A549 (cell line): ENCODE measurements at regions not wholly inside any gene's neighbourhood (a gene's known extent, or its start where the extent isn't known, plus 50 kb on each side); places are given as distances from the start of the nearest gene placed in this dataset.

Source experiments
- ATAC-seq, 2 experiments: fragments of 200-7000 bp in 1 of 2; fragments of >200 bp in 1 of 2; cut with Nextera tagmentation in 1 of 2; cut with Tn5 transposase in 1 of 2; 3 replicates each; pipeline versions ENCODE4 v1.8.0 to v1.9.1; 2018 to 2020; ENCODE audit warnings: mild to moderate bottlenecking in 1 of 2, moderate library complexity in 1 of 2
- CTCF ChIA-PET: fragments of 300-600 bp; sonication (Branson Sonifier 250); formaldehyde crosslinking; extraction: SDS; loops from one replicate; lab custom pipeline; 2021; ENCODE audit warnings: antibody characterized with exemption, inconsistent platforms; lab: Yijun Ruan, JAX
- POLR2A ChIA-PET: fragments of 350-600 bp; formaldehyde crosslinking; extraction: SDS; loops from one replicate; lab custom pipeline; 2021; ENCODE audit warnings: antibody characterized with exemption, inconsistent platforms; lab: Yijun Ruan, JAX
- DNase-seq, 2 experiments: peaks; one replicate each; pipeline versions ENCODE4 v3.0.0 to v3.0.0-alpha.2; 2011 to 2016; ENCODE audit warnings: low read depth in 1 of 2, low spot score in 1 of 2
- FAIRE-seq: peaks from 2 replicates; lab custom pipeline; 2011; peaks lifted over from hg19 to GRCh38; lab: Jason Lieb, UNC
- H3K27ac ChIP-seq, 2 experiments: fragments of >200 bp; sonication (Bioruptor Twin); formaldehyde crosslinking; 3 replicates each; pipeline ENCODE4 v1.5.1; 2016 to 2017
- H3K4me1 ChIP-seq: fragments of >200 bp; sonication (Bioruptor Twin); formaldehyde crosslinking; 3 replicates; pipeline ENCODE4 v1.6.1; 2016
- H3K4me2 ChIP-seq: fragments of >200 bp; sonication (Bioruptor Twin); formaldehyde crosslinking; 3 replicates; pipeline ENCODE4 v1.6.1; 2016
- H3K4me3 ChIP-seq: fragments of >200 bp; sonication (Bioruptor Twin); formaldehyde crosslinking; 3 replicates; pipeline ENCODE4 v1.5.1; 2016
- H3K9me3 ChIP-seq: fragments of >200 bp; sonication (Bioruptor Twin); formaldehyde crosslinking; 3 replicates; pipeline ENCODE4 v1.6.1; 2016
- BHLHE40 ChIP-seq: IDR thresholded peaks from 2 replicates; pipeline ENCODE4 v1.6.1; 2012; ENCODE audit warnings: low read depth, low read length, inconsistent platforms
- CBX8 ChIP-seq: fragments of 200-600 bp; sonication (generic); IDR thresholded peaks from 2 replicates; pipeline ENCODE4 v1.6.1; 2016
- CEBPB ChIP-seq, 2 experiments: fragments of >200 bp in 1 of 2; sonication (Bioruptor Twin) in 1 of 2; formaldehyde crosslinking in 1 of 2; IDR thresholded peaks; 2 replicates each; pipeline ENCODE4 v1.6.1; 2012 to 2016
- CHD2 ChIP-seq: fragments of 150-350 bp; IDR thresholded peaks from 2 replicates; pipeline ENCODE4 v1.6.1; 2014; ENCODE audit warnings: low read length; ENCODE audit not compliant: partially characterized antibody
- EHF ChIP-seq: fragments of 250-450 bp; sonication (Bioruptor Pico); IDR thresholded peaks from 2 replicates; pipeline ENCODE4 v1.5.0; 2020; ENCODE audit warnings: mild to moderate bottlenecking
- EHMT2 ChIP-seq: fragments of 200-600 bp; sonication (generic); IDR thresholded peaks from 2 replicates; pipeline ENCODE4 v1.6.1; 2016; ENCODE audit warnings: antibody characterized with exemption, low read depth, mild to moderate bottlenecking, moderate library complexity
- ELK1 ChIP-seq: fragments of 150-350 bp; IDR thresholded peaks from 2 replicates; pipeline ENCODE4 v1.6.1; 2014; ENCODE audit warnings: low read depth, mild to moderate bottlenecking, low read length
- EP300 ChIP-seq, 2 experiments: fragments of >200 bp; sonication (Bioruptor Twin); formaldehyde crosslinking; IDR thresholded peaks; 2 replicates in 1 of 2; 3 replicates in 1 of 2; pipeline ENCODE4 v1.6.1; 2016 to 2017
- GATA3 ChIP-seq: IDR thresholded peaks from 2 replicates; pipeline ENCODE4 v1.6.1; 2012; ENCODE audit warnings: borderline replicate concordance
- HOXB5 ChIP-seq: fragments of 250-450 bp; sonication (Bioruptor Pico); IDR thresholded peaks from 2 replicates; pipeline ENCODE4 v1.5.0; 2020; ENCODE audit warnings: mild to moderate bottlenecking, moderate library complexity
- KDM5A ChIP-seq: fragments of 200-600 bp; sonication (generic); IDR thresholded peaks from 2 replicates; pipeline ENCODE4 v1.6.1; 2016; ENCODE audit warnings: antibody characterized with exemption, mild to moderate bottlenecking
- MAFK ChIP-seq: fragments of 450-650 bp; IDR thresholded peaks from 2 replicates; pipeline ENCODE4 v1.6.1; 2014; ENCODE audit not compliant: partially characterized antibody
- MYC ChIP-seq: IDR thresholded peaks from 2 replicates; pipeline ENCODE4 v1.6.1; 2012; ENCODE audit warnings: mild to moderate bottlenecking, inconsistent platforms, low read length, improper control_type of control experiment, borderline replicate concordance
- NR3C1 ChIP-seq: fragments of >200 bp; sonication (Bioruptor Twin); formaldehyde crosslinking; IDR thresholded peaks from 3 replicates; pipeline ENCODE4 v1.6.1; 2017
- PHF8 ChIP-seq: fragments of 200-600 bp; sonication (generic); IDR thresholded peaks from 2 replicates; pipeline ENCODE4 v1.6.1; 2016; ENCODE audit warnings: low read depth, mild to moderate bottlenecking, antibody characterized with exemption, moderate library complexity, borderline replicate concordance
- POLR2A ChIP-seq: IDR thresholded peaks from 2 replicates; pipeline ENCODE4 v1.6.1; 2012; ENCODE audit warnings: mild to moderate bottlenecking, low read length
- POLR2AphosphoS2 ChIP-seq: conservative IDR thresholded peaks from 2 replicates; pipeline ENCODE4 v1.6.1; 2012; ENCODE audit warnings: low read length, improper control_type of control experiment, inconsistent platforms
- RAD21 ChIP-seq, 2 experiments: fragments of >200 bp in 1 of 2; sonication (Bioruptor Twin) in 1 of 2; formaldehyde crosslinking in 1 of 2; IDR thresholded peaks in 1 of 2; conservative IDR thresholded peaks in 1 of 2; 2 replicates in 1 of 2; 3 replicates in 1 of 2; pipeline ENCODE4 v1.6.1; 2012 to 2018; ENCODE audit warnings: inconsistent platforms in 1 of 2
- TFCP2L1 ChIP-seq: fragments of 250-450 bp; sonication (Bioruptor Pico); IDR thresholded peaks from 2 replicates; pipeline ENCODE4 v1.5.0; 2021; ENCODE audit warnings: mild to moderate bottlenecking
- ZC3H11A ChIP-seq: fragments of 450-650 bp; IDR thresholded peaks from 2 replicates; pipeline ENCODE4 v1.6.1; 2014; ENCODE audit warnings: antibody characterized with exemption, mild to moderate bottlenecking
- ZFP36 ChIP-seq: fragments of 450-650 bp; IDR thresholded peaks from 2 replicates; pipeline ENCODE4 v1.6.1; 2014; ENCODE audit warnings: borderline replicate concordance; ENCODE audit not compliant: partially characterized antibody
- ZSCAN20 ChIP-seq: fragments of 250-450 bp; sonication (Bioruptor Pico); IDR thresholded peaks from 2 replicates; pipeline ENCODE4 v1.8.0; 2022; ENCODE audit warnings: mild to moderate bottlenecking, moderate library complexity
- WGBS: methylation state at CpG from one replicate; pipeline ENCODE4 v1.1.6; 2017; ENCODE audit errors: missing lambda C conversion rate; 5-methylcytosine and 5-hydroxymethylcytosine counted together
- TF ChIP-seq, protein P1 (sequence below): fragments of >200 bp; sonication (Bioruptor Twin); formaldehyde crosslinking; IDR thresholded peaks from 2 replicates; pipeline ENCODE4 v1.6.1; 2016
- TF ChIP-seq, protein P2 (sequence below): fragments of >200 bp; sonication (Bioruptor Twin); formaldehyde crosslinking; IDR thresholded peaks from 3 replicates; pipeline ENCODE4 v1.6.1; 2016
- TF ChIP-seq, protein P3 (sequence below): fragments of >200 bp; sonication (Bioruptor Twin); formaldehyde crosslinking; IDR thresholded peaks from 3 replicates; pipeline ENCODE4 v1.5.1; 2016
- TF ChIP-seq, protein P4 (sequence below): fragments of 450-650 bp; IDR thresholded peaks from 2 replicates; pipeline ENCODE4 v1.6.1; 2014; ENCODE audit warnings: antibody characterized with exemption
- TF ChIP-seq, protein P5 (sequence below): fragments of 250-450 bp; sonication (Bioruptor Pico); IDR thresholded peaks from 2 replicates; pipeline ENCODE4 v1.5.0; 2020; ENCODE audit warnings: low read depth, mild to moderate bottlenecking, moderate library complexity

DNA sequence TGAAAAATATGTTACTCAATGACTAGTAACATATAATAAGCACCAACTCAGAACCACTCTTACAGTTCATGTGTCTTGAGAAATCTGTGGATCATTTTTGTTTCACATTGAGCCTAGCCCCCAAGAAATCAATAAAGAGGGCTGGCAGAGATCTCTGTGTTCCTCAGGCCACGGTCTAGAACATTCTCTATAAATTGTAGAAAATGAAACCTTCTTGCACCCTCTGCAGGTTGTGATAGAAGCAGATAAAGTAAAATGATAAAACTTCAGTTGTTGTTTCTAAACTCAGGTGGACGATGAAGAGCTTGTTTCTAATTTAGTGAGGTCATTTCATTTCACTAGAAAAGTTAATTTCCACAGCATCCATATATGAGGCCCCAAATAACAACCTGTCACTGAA, 182.7 kb downstream of the KIT start:
- Histone ChIP-seq H3K9me3 (no peaks in the 10 kb centered on the region), H3K27ac (no peak overlapping the region), H3K4me3 (no peak overlapping the region), H3K4me1 (no peaks in the 10 kb centered on the region), H3K4me2 (no peak overlapping the region)
- TF ChIP-seq POLR2AphosphoS2 = no peak
- 4% methylated on average over 2 of the region's 2 CpGs for WGBS
- DNase-seq (no peak), FAIRE-seq (no peak), ATAC-seq (no peak)
- ChIA-PET CTCF (no interaction called here), POLR2A (no interaction called here)

GRCh38 chr4:54838301-54838700, 180.5 kb downstream of the KIT start:
- FAIRE-seq (no peak), ATAC-seq (no peak), DNase-seq (no peak)
- Histone ChIP-seq H3K27ac (no peak overlapping the region), H3K9me3 (no peaks in the 10 kb centered on the region), H3K4me1 (no peaks in the 10 kb centered on the region), H3K4me2 (no peak overlapping the region), H3K4me3 (no peak overlapping the region)
- ChIA-PET POLR2A (no interaction called here), CTCF (no interaction called here)
- WGBS = 68% methylated on average over 2 of the region's 2 CpGs
- TF ChIP-seq EHF (no peak), BHLHE40 (no peak), GATA3 (no peak), MAFK (no peak), ZC3H11A (no peak), ZSCAN20 (no peak), ELK1 (no peak), EP300 (IDR thresholded peaks at IDR 0.05) (no peak), PHF8 (no peak), TFCP2L1 (no peak), MYC (no peak), EHMT2 (no peak), CBX8 (no peak), ZFP36 (no peak), HOXB5 (CRISPR knock-in tag) (no peak)
- TF ChIP-seq, protein P1, sequence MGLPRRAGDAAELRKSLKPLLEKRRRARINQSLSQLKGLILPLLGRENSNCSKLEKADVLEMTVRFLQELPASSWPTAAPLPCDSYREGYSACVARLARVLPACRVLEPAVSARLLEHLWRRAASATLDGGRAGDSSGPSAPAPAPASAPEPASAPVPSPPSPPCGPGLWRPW = no peak
- TF ChIP-seq, protein P2, sequence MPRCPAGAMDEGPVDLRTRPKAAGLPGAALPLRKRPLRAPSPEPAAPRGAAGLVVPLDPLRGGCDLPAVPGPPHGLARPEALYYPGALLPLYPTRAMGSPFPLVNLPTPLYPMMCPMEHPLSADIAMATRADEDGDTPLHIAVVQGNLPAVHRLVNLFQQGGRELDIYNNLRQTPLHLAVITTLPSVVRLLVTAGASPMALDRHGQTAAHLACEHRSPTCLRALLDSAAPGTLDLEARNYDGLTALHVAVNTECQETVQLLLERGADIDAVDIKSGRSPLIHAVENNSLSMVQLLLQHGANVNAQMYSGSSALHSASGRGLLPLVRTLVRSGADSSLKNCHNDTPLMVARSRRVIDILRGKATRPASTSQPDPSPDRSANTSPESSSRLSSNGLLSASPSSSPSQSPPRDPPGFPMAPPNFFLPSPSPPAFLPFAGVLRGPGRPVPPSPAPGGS = no peak

DNA sequence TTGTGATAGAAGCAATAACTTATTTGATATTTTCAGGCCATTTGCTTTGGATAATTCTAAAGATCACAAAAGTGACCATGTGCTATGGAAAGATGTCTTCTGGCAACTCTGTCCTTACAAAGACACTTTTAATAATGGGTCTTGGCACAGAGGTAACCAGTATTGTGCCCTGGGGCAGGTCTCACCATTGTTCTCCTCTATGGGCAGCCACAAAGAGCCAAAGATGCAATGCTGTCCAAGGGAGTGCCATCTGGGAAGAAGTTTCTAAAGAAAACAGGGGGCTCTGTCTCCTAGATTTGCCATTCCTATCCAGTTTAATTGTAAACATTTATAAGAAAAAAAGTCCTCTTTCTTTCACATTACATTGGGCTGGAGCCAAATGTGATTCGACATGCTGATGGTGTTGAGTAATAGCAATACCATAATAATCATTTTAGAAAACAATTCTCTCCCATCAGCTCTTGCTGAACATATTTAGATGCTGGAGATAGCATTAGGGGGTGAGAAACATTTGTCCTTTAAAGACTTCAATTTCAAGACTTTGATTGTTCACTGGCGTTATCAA, 179.9 kb downstream of the KIT start:
- Histone ChIP-seq H3K4me1 (no peaks in the 10 kb centered on the region), H3K27ac (no peak overlapping the region), H3K4me3 (no peak overlapping the region), H3K9me3 (no peaks in the 10 kb centered on the region), H3K4me2 (no peak overlapping the region)
- DNase-seq (no peak), FAIRE-seq (no peak), ATAC-seq (no peak)
- ChIA-PET POLR2A (no interaction called here), CTCF (no interaction called here)
- WGBS = 0% methylated on average over 2 of the region's 2 CpGs
- TF ChIP-seq, protein P3, sequence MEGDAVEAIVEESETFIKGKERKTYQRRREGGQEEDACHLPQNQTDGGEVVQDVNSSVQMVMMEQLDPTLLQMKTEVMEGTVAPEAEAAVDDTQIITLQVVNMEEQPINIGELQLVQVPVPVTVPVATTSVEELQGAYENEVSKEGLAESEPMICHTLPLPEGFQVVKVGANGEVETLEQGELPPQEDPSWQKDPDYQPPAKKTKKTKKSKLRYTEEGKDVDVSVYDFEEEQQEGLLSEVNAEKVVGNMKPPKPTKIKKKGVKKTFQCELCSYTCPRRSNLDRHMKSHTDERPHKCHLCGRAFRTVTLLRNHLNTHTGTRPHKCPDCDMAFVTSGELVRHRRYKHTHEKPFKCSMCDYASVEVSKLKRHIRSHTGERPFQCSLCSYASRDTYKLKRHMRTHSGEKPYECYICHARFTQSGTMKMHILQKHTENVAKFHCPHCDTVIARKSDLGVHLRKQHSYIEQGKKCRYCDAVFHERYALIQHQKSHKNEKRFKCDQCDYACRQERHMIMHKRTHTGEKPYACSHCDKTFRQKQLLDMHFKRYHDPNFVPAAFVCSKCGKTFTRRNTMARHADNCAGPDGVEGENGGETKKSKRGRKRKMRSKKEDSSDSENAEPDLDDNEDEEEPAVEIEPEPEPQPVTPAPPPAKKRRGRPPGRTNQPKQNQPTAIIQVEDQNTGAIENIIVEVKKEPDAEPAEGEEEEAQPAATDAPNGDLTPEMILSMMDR = no peak
- TF ChIP-seq CEBPB (IDR thresholded peaks at IDR 0.05) (no peak), POLR2A (no peak), RAD21 (conservative IDR thresholded peaks at IDR 0.05 in 1 of 2, IDR thresholded peaks at IDR 0.05 in 1 of 2) (no peak), CHD2 (no peak), ZSCAN20 (no peak), MAFK (no peak), KDM5A (no peak), ELK1 (no peak), NR3C1 (no peak), BHLHE40 (no peak)
- TF ChIP-seq, protein P4, sequence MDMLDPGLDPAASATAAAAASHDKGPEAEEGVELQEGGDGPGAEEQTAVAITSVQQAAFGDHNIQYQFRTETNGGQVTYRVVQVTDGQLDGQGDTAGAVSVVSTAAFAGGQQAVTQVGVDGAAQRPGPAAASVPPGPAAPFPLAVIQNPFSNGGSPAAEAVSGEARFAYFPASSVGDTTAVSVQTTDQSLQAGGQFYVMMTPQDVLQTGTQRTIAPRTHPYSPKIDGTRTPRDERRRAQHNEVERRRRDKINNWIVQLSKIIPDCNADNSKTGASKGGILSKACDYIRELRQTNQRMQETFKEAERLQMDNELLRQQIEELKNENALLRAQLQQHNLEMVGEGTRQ = no peak
- TF ChIP-seq, protein P2 = no peak
- TF ChIP-seq, protein P5, sequence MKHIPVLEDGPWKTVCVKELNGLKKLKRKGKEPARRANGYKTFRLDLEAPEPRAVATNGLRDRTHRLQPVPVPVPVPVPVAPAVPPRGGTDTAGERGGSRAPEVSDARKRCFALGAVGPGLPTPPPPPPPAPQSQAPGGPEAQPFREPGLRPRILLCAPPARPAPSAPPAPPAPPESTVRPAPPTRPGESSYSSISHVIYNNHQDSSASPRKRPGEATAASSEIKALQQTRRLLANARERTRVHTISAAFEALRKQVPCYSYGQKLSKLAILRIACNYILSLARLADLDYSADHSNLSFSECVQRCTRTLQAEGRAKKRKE (CRISPR knock-in tag) = no peak
